Right lobe of liver (tissue), 6 donors: ENCODE measurements at regions not wholly inside any gene's neighbourhood (a gene's known extent, or its start where the extent isn't known, plus 50 kb on each side); places are given as distances from the start of the nearest gene placed in this dataset.

Source experiments
- ATAC-seq, 4 donors: fragments of 200-7000 bp; cut with Tn5 transposase; one replicate each; pipeline ENCODE4 v1.9.1; 2020; ENCODE audit warnings: mild to moderate bottlenecking in 4 of 4, moderate library complexity in 4 of 4
- DNase-seq, 3 donors: peaks; one replicate each; pipeline ENCODE4 v3.0.0-alpha.2; 2020
- H3K27ac ChIP-seq, 3 donors: fragments of 200-600 bp; one replicate each; pipeline ENCODE4 v1.8.0; 2022
- H3K27me3 ChIP-seq, 2 donors: fragments of 200-600 bp; one replicate each; pipeline ENCODE4 v1.8.0; 2022
- H3K36me3 ChIP-seq, 4 donors: fragments of 200-600 bp; sonication (generic) in 1 of 4; one replicate each; pipeline versions ENCODE4 v1.5.1 to v1.8.0; 2017 to 2022; ENCODE audit warnings: control low read depth in 1 of 4
- H3K4me1 ChIP-seq, 4 donors: fragments of 200-600 bp; sonication (generic) in 1 of 4; one replicate each; pipeline versions ENCODE4 v1.5.1 to v1.8.0; 2017 to 2022; ENCODE audit warnings: control low read depth in 1 of 4
- H3K4me3 ChIP-seq, 3 donors: fragments of 200-600 bp; one replicate each; pipeline ENCODE4 v1.8.0; 2022
- H3K9me3 ChIP-seq, 4 donors: fragments of 200-600 bp; sonication (generic) in 1 of 4; one replicate each; pipeline versions ENCODE4 v1.5.1 to v1.8.0; 2017 to 2022; ENCODE audit warnings: control low read depth in 1 of 4
- CTCF ChIP-seq, 4 donors: fragments of 200-600 bp in 3 of 4; fragments of 450-650 bp in 1 of 4; IDR thresholded peaks; one replicate each; pipeline versions ENCODE4 v1.5.1 to v1.8.0; 2016 to 2022; ENCODE audit warnings: antibody characterized with exemption in 4 of 4, mild to moderate bottlenecking in 2 of 4
- POLR2A ChIP-seq: fragments of 450-650 bp; IDR thresholded peaks from one replicate; pipeline ENCODE4 v1.6.1; 2017; ENCODE audit warnings: antibody characterized with exemption, mild to moderate bottlenecking
- WGBS: methylation state at CpG from one replicate; pipeline ENCODE4 v1.1.6; 2018; ENCODE audit warnings: low coverage, low lambda C conversion rate; ENCODE audit not compliant: insufficient coverage; ENCODE audit errors: missing lambda C conversion rate; 5-methylcytosine and 5-hydroxymethylcytosine counted together
- intact Hi-C, 2 donors: fragments of 100-400 bp; cut with DNase I; formaldehyde crosslinking; loops; one replicate each; pipeline versions ENCODE4 v1.11.2 to v1.14.1; 2022
- donor health status: DM: no; HTN: yes; CAD: no.
- donor health status: DM: no; HTN: no; CAD: no.
- donor health status: DM: no; HTN: no; CAD: no.
- donor health status: DM: no; HTN: yes; CAD: no.
- donor health status: DM: no; HTN: yes; CAD: no.

GRCh38 chr7:10838228-10838627 lies 135.4 kb upstream of the PHF14 start:
- no peak for ATAC-seq

GRCh38 chr7:10845225-10845624 lies 128.4 kb upstream of the PHF14 start:
- DNase-seq (no peak), ATAC-seq (no peak)
- intact Hi-C loops, result no loop called here
- TF ChIP-seq CTCF (IDR thresholded peaks at IDR 0.05) (no peak), POLR2A (no peak)
- H3K27me3 ChIP-seq, result no peaks in the 10 kb centered on the region
- H3K4me3 ChIP-seq, result no peak overlapping the region
- no peak overlapping the region for H3K27ac ChIP-seq
- H3K9me3 ChIP-seq, result no peaks in the 10 kb centered on the region
- no peaks in the 10 kb centered on the region for H3K4me1 ChIP-seq
- H3K36me3 ChIP-seq, result no peaks in the 10 kb centered on the region
- WGBS, result 81% methylated on average over 2 of the region's 2 CpGs

More at GRCh38 chr7:10838228-10838627, 135.4 kb upstream of the PHF14 start:
- Histone ChIP-seq H3K4me3 (no peak overlapping the region), H3K27ac (no peak overlapping the region), H3K27me3 (no peaks in the 10 kb centered on the region), H3K4me1 (no peaks in the 10 kb centered on the region), H3K9me3 (peaks cover 0 to 2% (median 0%) of the 10 kb centered on the region in 4 donors), H3K36me3 (no peaks in the 10 kb centered on the region)
- 31% methylated on average over 1 of the region's 1 CpG for WGBS
- DNase-seq, result no peak
- intact Hi-C loops, result no loop called here
- TF ChIP-seq CTCF (IDR thresholded peaks at IDR 0.05) (no peak), POLR2A (no peak)

GRCh38 chr7:10855583-10855982 lies 118.1 kb upstream of the PHF14 start:
- H3K27me3 ChIP-seq, result no peaks in the 10 kb centered on the region
- no peak for TF ChIP-seq CTCF (IDR thresholded peaks at IDR 0.05)
- no peak for TF ChIP-seq POLR2A
- H3K4me3 ChIP-seq, result no peak overlapping the region
- no peaks in the 10 kb centered on the region for H3K9me3 ChIP-seq
- H3K27ac ChIP-seq, result no peak overlapping the region
- ATAC-seq, result no peak
- intact Hi-C loops, result no loop called here
- no peaks in the 10 kb centered on the region for H3K4me1 ChIP-seq
- WGBS, result 86% methylated on average over 1 of the region's 16 CpGs
- no peak for DNase-seq
- no peaks in the 10 kb centered on the region for H3K36me3 ChIP-seq

- TF ChIP-seq CTCF (IDR thresholded peaks at IDR 0.05) (no peak), POLR2A (no peak)
- Histone ChIP-seq H3K27ac (no peak overlapping the region), H3K4me1 (no peaks in the 10 kb centered on the region), H3K9me3 (no peaks in the 10 kb centered on the region), H3K27me3 (no peaks in the 10 kb centered on the region), H3K36me3 (no peaks in the 10 kb centered on the region), H3K4me3 (no peak overlapping the region)
- DNase-seq, result no peak
- intact Hi-C loops, result no loop called here
- ATAC-seq, result no peak
- WGBS, result 41% methylated on average over 2 of the region's 2 CpGs
Measured at GRCh38 chr7:10860516-10860915, 113.2 kb upstream of the PHF14 start.

- no peaks in the 10 kb centered on the region for H3K36me3 ChIP-seq
- no peaks in the 10 kb centered on the region for H3K27me3 ChIP-seq
- no peak overlapping the region for H3K4me3 ChIP-seq
- no peaks in the 10 kb centered on the region for H3K9me3 ChIP-seq
- intact Hi-C loops, result no loop called here
- H3K27ac ChIP-seq, result no peak overlapping the region
- ATAC-seq (no peak), DNase-seq (no peak)
- no peak for TF ChIP-seq POLR2A
- TF ChIP-seq CTCF (IDR thresholded peaks at IDR 0.05), result no peak
- H3K4me1 ChIP-seq, result no peaks in the 10 kb centered on the region
- whole genome bisulfite sequencing, result 79% methylated on average over 7 of the region's 7 CpGs
Measured at GRCh38 chr7:10863476-10863875, 110.2 kb upstream of the PHF14 start.
